GM19452 (cell line): ENCODE measurements at regions not wholly inside any gene's neighbourhood (a gene's known extent, or its start where the extent isn't known, plus 50 kb on each side); places are given as distances from the start of the nearest gene placed in this dataset.

ENCODE experiments used
- ATAC-seq: cut with Tn5 transposase; IDR thresholded peaks from one replicate; pipeline ENCODE4 v1.9.1; 2021; ENCODE audit not compliant: unreplicated experiment

GRCh38 chr15:91604122-91604521 is 249.4 kb upstream of the SLCO3A1 start:
- no peak for ATAC-seq

- no peak for ATAC-seq
Measured at GRCh38 chr15:91605576-91605975, 247.9 kb upstream of the SLCO3A1 start.

- ATAC-seq = no peak
Measured at GRCh38 chr15:91609231-91609630, 244.3 kb upstream of the SLCO3A1 start.

GRCh38 chr15:91609966-91610365 is 243.5 kb upstream of the SLCO3A1 start:
- no peak for ATAC-seq

GRCh38 chr15:91611561-91612323 is 241.8 kb upstream of the SLCO3A1 start:
- ATAC-seq = no peak

- no peak for ATAC-seq
Measured at GRCh38 chr15:91620229-91620628, 233.3 kb upstream of the SLCO3A1 start.

- no peak for ATAC-seq
Measured at GRCh38 chr15:91622235-91622634, 231.3 kb upstream of the SLCO3A1 start.

GRCh38 chr15:91622711-91623342 is 230.7 kb upstream of the SLCO3A1 start:
- no peak for ATAC-seq

GRCh38 chr15:91624353-91624968 is 229.0 kb upstream of the SLCO3A1 start:
- no peak for ATAC-seq

- no peak for ATAC-seq
Measured at GRCh38 chr15:91625506-91625905, 228.0 kb upstream of the SLCO3A1 start.

GRCh38 chr15:91627473-91628278 is 225.8 kb upstream of the SLCO3A1 start:
- ATAC-seq = no peak

GRCh38 chr15:91630090-91630489 is 223.4 kb upstream of the SLCO3A1 start:
- ATAC-seq = no peak

- no peak for ATAC-seq
Measured at GRCh38 chr15:91632176-91632575, 221.3 kb upstream of the SLCO3A1 start.

GRCh38 chr15:91632981-91633380 is 220.5 kb upstream of the SLCO3A1 start:
- ATAC-seq = no peak

- no peak for ATAC-seq
Measured at GRCh38 chr15:91634179-91634578, 219.3 kb upstream of the SLCO3A1 start.

GRCh38 chr15:91635080-91635479 is 218.4 kb upstream of the SLCO3A1 start:
- no peak for ATAC-seq

GRCh38 chr15:91635641-91636040 is 217.9 kb upstream of the SLCO3A1 start:
- ATAC-seq = no peak

- ATAC-seq = no peak
Measured at GRCh38 chr15:91649016-91649415, 204.5 kb upstream of the SLCO3A1 start.

- ATAC-seq = no peak
Measured at GRCh38 chr15:91649831-91650321, 203.6 kb upstream of the SLCO3A1 start.

GRCh38 chr15:91651251-91651650 is 202.3 kb upstream of the SLCO3A1 start:
- ATAC-seq = no peak

- ATAC-seq = no peak
Measured at GRCh38 chr15:91652610-91653207, 200.8 kb upstream of the SLCO3A1 start.
